SK-N-SH treated with all-trans-retinoic acid at 6 μM for 48 hours (cell line): ENCODE measurements at regions not wholly inside any gene's neighbourhood (a gene's known extent, or its start where the extent isn't known, plus 50 kb on each side); places are given as distances from the start of the nearest gene placed in this dataset.

Source experiments
- ZFP3 ChIP-seq: fragments of 250-450 bp; sonication (Bioruptor Pico); IDR thresholded peaks from 2 replicates; pipeline ENCODE4 v1.5.0; 2020; ENCODE audit warnings: mild to moderate bottlenecking, moderate library complexity
- TF ChIP-seq, protein P1 (sequence below): fragments of 250-450 bp; sonication (Bioruptor Pico); IDR thresholded peaks from 2 replicates; pipeline ENCODE4 v1.5.1; 2020; ENCODE audit warnings: low read depth, mild to moderate bottlenecking, moderate library complexity

- TF ChIP-seq, protein P1, sequence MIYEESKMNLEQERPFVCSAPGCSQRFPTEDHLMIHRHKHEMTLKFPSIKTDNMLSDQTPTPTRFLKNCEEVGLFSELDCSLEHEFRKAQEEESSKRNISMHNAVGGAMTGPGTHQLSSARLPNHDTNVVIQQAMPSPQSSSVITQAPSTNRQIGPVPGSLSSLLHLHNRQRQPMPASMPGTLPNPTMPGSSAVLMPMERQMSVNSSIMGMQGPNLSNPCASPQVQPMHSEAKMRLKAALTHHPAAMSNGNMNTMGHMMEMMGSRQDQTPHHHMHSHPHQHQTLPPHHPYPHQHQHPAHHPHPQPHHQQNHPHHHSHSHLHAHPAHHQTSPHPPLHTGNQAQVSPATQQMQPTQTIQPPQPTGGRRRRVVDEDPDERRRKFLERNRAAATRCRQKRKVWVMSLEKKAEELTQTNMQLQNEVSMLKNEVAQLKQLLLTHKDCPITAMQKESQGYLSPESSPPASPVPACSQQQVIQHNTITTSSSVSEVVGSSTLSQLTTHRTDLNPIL (CRISPR knock-in tag), result no peak
- no peak for TF ChIP-seq ZFP3
Measured at GRCh38 chr5:126106029-126106428, 317.2 kb upstream of the GRAMD2B start.
